ENCODE measurements at regions not wholly inside any gene's neighbourhood (a gene's known extent, or its start where the extent isn't known, plus 50 kb on each side); places are given as distances from the start of the nearest gene placed in this dataset.

DNA sequence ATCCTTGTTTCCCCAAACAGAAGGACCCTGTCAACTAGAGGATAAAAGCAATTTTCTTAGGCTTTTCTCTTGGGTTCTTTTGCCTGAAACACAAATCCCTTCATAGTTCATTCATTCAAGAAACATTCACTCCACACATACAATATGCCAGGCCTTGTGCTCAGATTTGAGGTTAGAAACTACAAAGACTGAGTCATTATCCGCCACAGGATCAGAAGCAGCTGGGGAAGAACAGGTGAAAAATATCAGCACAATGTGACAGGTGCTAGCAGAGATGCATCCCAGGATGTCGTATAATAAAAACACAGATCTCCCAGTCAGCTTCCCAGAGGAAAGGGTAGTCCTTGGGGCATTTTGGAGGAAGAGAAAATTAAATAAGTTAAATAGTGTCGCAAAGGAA lies 172.4 kb downstream of the LRATD1 start:
- no peak for DNase-seq
- H3K27ac ChIP-seq = no peak overlapping the region
- peaks cover 0 to 18% (median 6%) of the 10 kb centered on the region in 11 donors for H3K9me3 ChIP-seq
- H3K36me3 ChIP-seq = no peaks in the 10 kb centered on the region
- TF ChIP-seq, protein P1, sequence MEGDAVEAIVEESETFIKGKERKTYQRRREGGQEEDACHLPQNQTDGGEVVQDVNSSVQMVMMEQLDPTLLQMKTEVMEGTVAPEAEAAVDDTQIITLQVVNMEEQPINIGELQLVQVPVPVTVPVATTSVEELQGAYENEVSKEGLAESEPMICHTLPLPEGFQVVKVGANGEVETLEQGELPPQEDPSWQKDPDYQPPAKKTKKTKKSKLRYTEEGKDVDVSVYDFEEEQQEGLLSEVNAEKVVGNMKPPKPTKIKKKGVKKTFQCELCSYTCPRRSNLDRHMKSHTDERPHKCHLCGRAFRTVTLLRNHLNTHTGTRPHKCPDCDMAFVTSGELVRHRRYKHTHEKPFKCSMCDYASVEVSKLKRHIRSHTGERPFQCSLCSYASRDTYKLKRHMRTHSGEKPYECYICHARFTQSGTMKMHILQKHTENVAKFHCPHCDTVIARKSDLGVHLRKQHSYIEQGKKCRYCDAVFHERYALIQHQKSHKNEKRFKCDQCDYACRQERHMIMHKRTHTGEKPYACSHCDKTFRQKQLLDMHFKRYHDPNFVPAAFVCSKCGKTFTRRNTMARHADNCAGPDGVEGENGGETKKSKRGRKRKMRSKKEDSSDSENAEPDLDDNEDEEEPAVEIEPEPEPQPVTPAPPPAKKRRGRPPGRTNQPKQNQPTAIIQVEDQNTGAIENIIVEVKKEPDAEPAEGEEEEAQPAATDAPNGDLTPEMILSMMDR (IDR thresholded peaks at IDR 0.05) = no peak
- H3K4me1 ChIP-seq = no peaks in the 10 kb centered on the region
- intact Hi-C loops (cut with DNase I) = no loop called here
- WGBS, 2 donors = 75 to 77% methylated on average over 3 of the region's 3 CpGs
- H3K27me3 ChIP-seq = peaks cover 0 to 5% (median 0%) of the 10 kb centered on the region in 7 donors
- H3K4me3 ChIP-seq = no peak overlapping the region
- ATAC-seq = no peak

DNA sequence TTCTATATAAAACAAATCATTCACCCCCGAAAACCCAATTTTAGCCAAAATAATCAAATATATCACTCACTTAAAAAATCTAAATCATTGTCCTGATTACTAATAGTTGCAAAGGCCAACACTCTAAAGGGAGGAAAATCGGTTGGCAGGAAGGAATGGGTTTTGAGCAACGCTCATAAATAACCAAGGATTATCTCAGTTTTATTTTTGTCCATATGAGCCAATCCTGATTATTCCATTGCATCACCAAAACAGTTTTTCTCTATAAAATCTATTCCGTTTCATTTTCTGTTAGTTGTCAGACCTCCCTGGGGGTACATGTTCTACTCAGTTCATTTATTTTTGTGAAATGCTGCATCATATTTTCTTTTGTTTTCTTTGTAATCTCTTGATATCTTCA lies 174.1 kb downstream of the LRATD1 start:
- Histone ChIP-seq H3K27me3 (peaks cover 0 to 5% (median 0%) of the 10 kb centered on the region in 7 donors), H3K27ac (no peak overlapping the region), H3K9me3 (peaks cover 0 to 9% (median 0%) of the 10 kb centered on the region in 11 donors), H3K4me1 (no peaks in the 10 kb centered on the region), H3K36me3 (no peaks in the 10 kb centered on the region), H3K4me3 (no peak overlapping the region)
- no peak for DNase-seq
- WGBS, 2 donors = 62 to 71% methylated on average over 4 of the region's 4 CpGs
- intact Hi-C loops (cut with DNase I) = no loop called here
- TF ChIP-seq, protein P1 (IDR thresholded peaks at IDR 0.05) = no peak
- ATAC-seq = no peak

DNA sequence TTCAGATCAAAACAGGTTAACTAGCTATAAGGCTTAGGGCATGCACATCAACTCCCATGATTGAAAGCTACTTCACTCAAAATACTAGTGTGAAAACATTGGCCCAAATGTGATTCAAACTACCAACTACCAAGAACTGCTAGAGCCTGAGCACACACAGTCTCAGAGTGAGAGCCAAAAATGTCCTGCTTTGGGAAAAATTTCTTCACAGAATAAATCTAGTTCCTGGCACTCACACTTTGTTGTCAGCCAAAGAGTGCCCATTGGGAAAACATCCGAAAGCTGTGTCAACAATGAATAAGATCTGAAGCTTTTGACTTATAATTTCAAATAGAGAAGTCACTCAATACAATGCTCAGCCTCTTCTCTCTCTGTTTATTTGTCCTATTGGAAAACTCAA lies 182.7 kb downstream of the LRATD1 start:
- intact Hi-C loops (cut with DNase I) = no loop called here
- Histone ChIP-seq H3K27me3 (no peaks in the 10 kb centered on the region), H3K27ac (no peak overlapping the region), H3K4me1 (no peaks in the 10 kb centered on the region), H3K36me3 (no peaks in the 10 kb centered on the region), H3K9me3 (peaks cover 0 to 6% (median 0%) of the 10 kb centered on the region in 11 donors), H3K4me3 (no peak overlapping the region)
- TF ChIP-seq, protein P1 (IDR thresholded peaks at IDR 0.05) = no peak
- DNase-seq = peak in 1 of 2 donors; percentile 6
- peak in 5 of 8 donors; percentile 14 to 42 (median 38) for ATAC-seq
- 47 to 64% methylated on average over 1 of the region's 1 CpG for WGBS, 2 donors

DNA sequence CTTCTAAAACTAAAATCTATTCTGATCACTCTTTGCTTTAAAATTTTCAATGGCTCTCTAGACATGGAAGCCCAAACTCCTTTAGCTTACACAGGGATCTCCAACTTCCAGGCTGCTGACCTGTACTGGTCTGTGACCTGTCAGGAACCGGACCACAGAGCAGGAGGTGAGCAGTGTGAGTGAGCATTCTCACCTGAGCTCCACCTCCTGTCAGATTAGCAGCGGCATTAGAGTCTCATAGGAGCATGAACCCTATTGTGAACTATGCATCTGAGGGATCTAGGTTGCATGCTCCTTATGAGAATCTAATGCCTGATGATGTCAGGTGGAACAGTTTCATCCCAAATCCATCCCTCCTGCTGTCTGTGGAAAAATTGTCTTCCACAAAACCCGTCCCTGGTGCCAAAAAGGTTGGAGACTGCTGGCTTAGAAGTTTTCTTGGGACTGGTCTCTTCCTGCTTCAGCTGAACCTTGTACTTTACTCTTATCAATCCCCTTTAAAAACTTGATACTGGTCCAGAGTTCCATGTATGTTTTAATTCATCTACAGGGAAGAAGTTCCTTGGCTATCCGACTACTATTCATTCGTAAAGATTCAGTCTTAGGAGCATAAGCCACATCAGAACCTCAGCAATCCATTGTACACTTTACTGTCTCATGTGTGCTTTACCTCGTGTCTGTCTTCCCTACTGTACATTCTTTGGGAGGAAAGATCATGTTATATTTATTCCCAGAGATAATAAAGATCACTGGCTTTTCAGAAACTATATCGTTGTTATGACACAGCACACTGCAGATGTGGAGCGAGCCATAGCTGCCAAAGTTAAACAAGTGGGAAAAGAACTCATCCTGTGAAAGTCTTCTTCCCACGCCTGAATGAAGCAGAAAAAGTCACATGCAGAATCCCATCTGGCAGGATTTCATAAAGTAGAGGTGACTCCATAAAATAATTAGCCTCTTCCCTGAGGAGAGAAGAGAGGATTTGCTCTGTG lies 183.8 kb downstream of the LRATD1 start:
- Histone ChIP-seq H3K36me3 (no peaks in the 10 kb centered on the region), H3K4me1 (no peaks in the 10 kb centered on the region), H3K4me3 (no peak overlapping the region), H3K27ac (no peak overlapping the region), H3K27me3 (no peaks in the 10 kb centered on the region), H3K9me3 (peaks cover 0 to 7% (median 0%) of the 10 kb centered on the region in 11 donors)
- TF ChIP-seq, protein P1 (IDR thresholded peaks at IDR 0.05) = no peak
- no peak for ATAC-seq
- 55 to 57% methylated on average over 9 of the region's 9 CpGs for WGBS, 2 donors
- no peak for DNase-seq
- intact Hi-C loops (cut with DNase I) = no loop called here
